Nephron progenitor cell (in vitro differentiated cells): ENCODE measurements at regions not wholly inside any gene's neighbourhood (a gene's known extent, or its start where the extent isn't known, plus 50 kb on each side); places are given as distances from the start of the nearest gene placed in this dataset.

Source experiments
- DNase-seq: peaks from one replicate; pipeline ENCODE4 v3.0.0; 2021
- H3K27ac Mint-ChIP-seq: 2 replicates; pipeline ENCODE4 v1.8.0; 2021; ENCODE audit warnings: mild to moderate bottlenecking, moderate library complexity, mixed read lengths
- H3K27me3 Mint-ChIP-seq: 2 replicates; pipeline ENCODE4 v1.8.0; 2021; ENCODE audit warnings: mild to moderate bottlenecking, low read depth, mixed read lengths; ENCODE audit not compliant: poor library complexity
- H3K36me3 Mint-ChIP-seq: 2 replicates; pipeline ENCODE4 v1.8.0; 2021; ENCODE audit warnings: low read depth, mixed read lengths
- H3K4me1 Mint-ChIP-seq: 2 replicates; pipeline ENCODE4 v1.8.0; 2021; ENCODE audit warnings: mixed read lengths
- H3K4me3 Mint-ChIP-seq: 2 replicates; pipeline ENCODE4 v1.8.0; 2021; ENCODE audit warnings: mild to moderate bottlenecking, moderate library complexity, mixed read lengths
- H3K9me3 Mint-ChIP-seq: 2 replicates; pipeline ENCODE4 v1.8.0; 2021; ENCODE audit warnings: mild to moderate bottlenecking, moderate library complexity, mixed read lengths
- TF ChIP-seq, protein P1 (sequence below): fragments of 200-600 bp; sonication (generic); IDR thresholded peaks from 2 replicates; pipeline ENCODE4 v1.5.0; 2021; ENCODE audit warnings: antibody characterized with exemption

DNA sequence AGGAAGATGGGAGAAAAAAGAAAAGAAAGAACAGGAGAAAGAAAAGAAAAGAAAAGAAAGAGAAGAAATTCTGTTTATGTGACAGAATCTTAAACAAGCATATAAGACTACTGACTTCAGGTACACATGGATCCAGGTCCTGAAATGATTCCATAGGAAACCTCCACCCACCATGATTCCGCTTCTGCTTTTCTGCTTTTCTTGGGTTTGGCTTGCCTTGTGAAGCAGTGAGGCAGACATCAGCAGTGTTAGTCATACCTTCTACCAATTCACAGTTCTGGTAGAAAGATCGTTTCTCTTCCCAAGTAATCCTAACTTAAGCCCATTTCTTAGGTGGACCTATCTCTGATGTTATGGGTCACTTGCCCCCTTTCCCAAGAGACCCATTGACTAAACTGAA is 660.1 kb upstream of the RBFOX1 start:
- no peak overlapping the region for H3K4me3 Mint-ChIP-seq
- H3K36me3 Mint-ChIP-seq, result no peaks in the 10 kb centered on the region
- H3K27ac Mint-ChIP-seq, result no peak overlapping the region
- H3K9me3 Mint-ChIP-seq, result peaks cover 4% of the 10 kb centered on the region
- TF ChIP-seq, protein P1, sequence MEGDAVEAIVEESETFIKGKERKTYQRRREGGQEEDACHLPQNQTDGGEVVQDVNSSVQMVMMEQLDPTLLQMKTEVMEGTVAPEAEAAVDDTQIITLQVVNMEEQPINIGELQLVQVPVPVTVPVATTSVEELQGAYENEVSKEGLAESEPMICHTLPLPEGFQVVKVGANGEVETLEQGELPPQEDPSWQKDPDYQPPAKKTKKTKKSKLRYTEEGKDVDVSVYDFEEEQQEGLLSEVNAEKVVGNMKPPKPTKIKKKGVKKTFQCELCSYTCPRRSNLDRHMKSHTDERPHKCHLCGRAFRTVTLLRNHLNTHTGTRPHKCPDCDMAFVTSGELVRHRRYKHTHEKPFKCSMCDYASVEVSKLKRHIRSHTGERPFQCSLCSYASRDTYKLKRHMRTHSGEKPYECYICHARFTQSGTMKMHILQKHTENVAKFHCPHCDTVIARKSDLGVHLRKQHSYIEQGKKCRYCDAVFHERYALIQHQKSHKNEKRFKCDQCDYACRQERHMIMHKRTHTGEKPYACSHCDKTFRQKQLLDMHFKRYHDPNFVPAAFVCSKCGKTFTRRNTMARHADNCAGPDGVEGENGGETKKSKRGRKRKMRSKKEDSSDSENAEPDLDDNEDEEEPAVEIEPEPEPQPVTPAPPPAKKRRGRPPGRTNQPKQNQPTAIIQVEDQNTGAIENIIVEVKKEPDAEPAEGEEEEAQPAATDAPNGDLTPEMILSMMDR, result no peak
- no peaks in the 10 kb centered on the region for H3K4me1 Mint-ChIP-seq
- peaks cover 14% of the 10 kb centered on the region for H3K27me3 Mint-ChIP-seq
- no peak for DNase-seq

DNA sequence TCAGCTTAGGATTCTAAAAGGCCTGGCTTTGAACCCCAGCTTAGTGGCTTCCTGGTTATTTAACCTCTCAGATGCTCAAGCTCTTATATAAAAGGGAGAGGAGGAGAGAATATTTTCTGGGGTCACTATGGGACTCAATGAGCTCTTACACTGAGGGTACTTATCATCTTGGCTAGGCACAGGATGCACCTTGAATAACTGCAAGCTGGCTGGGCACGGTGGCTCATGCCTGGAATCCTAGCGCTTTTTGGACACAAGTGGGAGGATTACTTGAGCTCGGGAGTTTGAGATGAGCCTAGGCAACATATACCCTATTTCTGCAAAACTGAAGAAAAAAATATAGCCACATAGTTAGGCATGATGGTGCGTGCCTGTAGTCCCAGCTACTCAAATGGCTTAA is 665.3 kb upstream of the RBFOX1 start:
- Mint-ChIP-seq H3K36me3 (no peaks in the 10 kb centered on the region), H3K27ac (no peak overlapping the region), H3K4me1 (no peaks in the 10 kb centered on the region), H3K27me3 (peaks cover 12% of the 10 kb centered on the region), H3K9me3 (peaks cover 4% of the 10 kb centered on the region), H3K4me3 (no peak overlapping the region)
- DNase-seq, result no peak
- TF ChIP-seq, protein P1, result no peak

DNA sequence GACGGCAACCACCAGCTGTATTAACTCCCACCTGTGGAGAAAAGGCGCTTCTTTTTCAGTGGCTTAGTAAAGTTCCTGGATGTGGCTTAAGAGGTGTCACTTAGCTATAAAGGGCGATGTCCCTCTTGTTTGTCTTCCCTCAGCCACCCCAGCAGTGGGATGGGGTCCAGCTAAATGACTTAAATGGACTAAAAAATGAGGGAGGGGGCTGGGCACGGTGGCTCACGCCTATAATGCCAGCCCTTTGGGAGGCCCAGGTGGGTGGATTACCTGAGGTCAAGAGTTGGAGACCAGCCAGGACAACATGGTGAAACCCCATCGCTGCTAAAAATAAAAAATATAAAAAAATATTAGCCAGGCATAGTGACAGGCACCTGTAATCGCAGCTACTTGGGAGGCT is 667.5 kb upstream of the RBFOX1 start:
- TF ChIP-seq, protein P1, result no peak
- no peaks in the 10 kb centered on the region for H3K4me1 Mint-ChIP-seq
- no peak overlapping the region for H3K27ac Mint-ChIP-seq
- no peak for DNase-seq
- no peaks in the 10 kb centered on the region for H3K9me3 Mint-ChIP-seq
- H3K4me3 Mint-ChIP-seq, result no peak overlapping the region
- no peaks in the 10 kb centered on the region for H3K36me3 Mint-ChIP-seq
- H3K27me3 Mint-ChIP-seq, result peaks cover 12% of the 10 kb centered on the region

- TF ChIP-seq, protein P1, result no peak
- DNase-seq, result no peak
- no peak overlapping the region for H3K4me3 Mint-ChIP-seq
- H3K27ac Mint-ChIP-seq, result no peak overlapping the region
- H3K27me3 Mint-ChIP-seq, result peaks cover 12% of the 10 kb centered on the region
- H3K4me1 Mint-ChIP-seq, result no peaks in the 10 kb centered on the region
- no peaks in the 10 kb centered on the region for H3K36me3 Mint-ChIP-seq
- no peaks in the 10 kb centered on the region for H3K9me3 Mint-ChIP-seq
Measured at GRCh38 chr16:6663668-6664067, 669.0 kb upstream of the RBFOX1 start.

DNA sequence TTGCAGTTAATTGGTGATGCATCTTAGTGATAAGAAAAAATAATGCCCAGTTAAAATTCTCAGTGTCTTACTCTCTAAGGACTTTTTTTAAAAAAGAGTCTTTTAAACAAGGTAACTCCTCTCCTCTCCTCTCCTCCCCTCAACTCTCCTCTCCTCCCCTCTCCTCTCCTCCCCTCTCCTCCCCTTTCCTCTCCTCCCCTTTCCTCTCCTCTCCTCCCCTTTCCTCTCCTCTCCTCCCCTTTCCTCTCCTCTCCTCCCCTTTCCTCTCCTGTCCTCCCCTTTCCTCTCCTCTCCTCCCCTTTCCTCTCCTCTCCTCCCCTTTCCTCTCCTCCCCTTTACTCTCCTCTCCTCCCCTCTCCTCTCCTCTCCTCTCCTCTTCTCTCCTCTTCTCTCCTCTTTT is 675.9 kb upstream of the RBFOX1 start:
- peaks cover 10% of the 10 kb centered on the region for H3K27me3 Mint-ChIP-seq
- H3K9me3 Mint-ChIP-seq, result peaks cover 7% of the 10 kb centered on the region
- TF ChIP-seq, protein P1, result no peak
- no peak for DNase-seq
- H3K27ac Mint-ChIP-seq, result no peak overlapping the region
- H3K36me3 Mint-ChIP-seq, result no peaks in the 10 kb centered on the region
- H3K4me1 Mint-ChIP-seq, result no peaks in the 10 kb centered on the region
- H3K4me3 Mint-ChIP-seq, result no peak overlapping the region

DNA sequence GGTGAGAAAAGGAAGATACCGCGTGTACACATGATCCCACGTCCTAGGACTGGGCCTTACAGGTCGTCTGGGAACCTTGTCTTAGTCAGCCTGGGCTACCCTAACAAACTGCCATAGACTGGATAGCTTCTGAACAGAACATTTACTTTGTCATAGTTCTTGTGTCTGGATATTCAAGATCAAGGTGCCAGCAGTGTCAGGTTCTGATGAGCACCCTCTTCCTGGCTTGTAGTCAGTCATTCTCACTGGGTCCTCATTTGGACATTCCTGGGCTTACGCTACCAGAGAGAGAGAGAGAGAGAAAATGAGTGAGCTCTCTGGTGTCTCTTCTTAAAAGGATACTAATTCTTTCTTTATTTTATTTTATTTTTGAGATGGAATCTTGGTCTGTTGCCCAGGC is 685.8 kb upstream of the RBFOX1 start:
- H3K27ac Mint-ChIP-seq, result no peak overlapping the region
- no peak overlapping the region for H3K4me3 Mint-ChIP-seq
- peaks cover 11% of the 10 kb centered on the region for H3K4me1 Mint-ChIP-seq
- no peaks in the 10 kb centered on the region for H3K9me3 Mint-ChIP-seq
- DNase-seq, result no peak
- TF ChIP-seq, protein P1, result no peak
- peaks cover 18% of the 10 kb centered on the region for H3K27me3 Mint-ChIP-seq
- H3K36me3 Mint-ChIP-seq, result no peaks in the 10 kb centered on the region
